NCI-H69 (cell line): ENCODE measurements at regions not wholly inside any gene's neighbourhood (a gene's known extent, or its start where the extent isn't known, plus 50 kb on each side); places are given as distances from the start of the nearest gene placed in this dataset.
"Not testable (repeated sequence)": the region's sequence is repeated elsewhere in the genome, so short reads cannot be mapped to it uniquely, and the experiment has no call there.

Experiments used
- DNase-seq: peaks from one replicate; lab custom pipeline; 2025; lab: John Stamatoyannopoulos, UW

DNA sequence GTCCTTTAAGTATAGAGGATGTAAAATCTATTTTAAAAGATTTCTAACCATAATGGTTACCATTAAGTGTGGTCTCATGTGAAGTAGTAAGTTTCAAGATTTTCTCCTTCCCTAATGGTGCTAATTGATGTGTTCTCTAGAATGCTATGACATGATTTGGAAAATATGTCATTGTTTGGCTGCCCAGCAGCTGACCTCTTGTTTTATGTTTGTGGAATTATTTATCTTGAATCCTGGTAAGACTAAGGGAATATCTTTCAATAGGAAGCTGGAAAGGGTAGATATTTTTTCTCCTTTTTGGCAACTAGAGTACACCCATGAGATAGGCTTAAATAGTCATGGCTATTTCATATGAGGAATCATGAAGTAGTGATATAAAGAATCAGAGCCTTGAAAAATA, 139.8 kb upstream of the CHODL start:
- no peak for DNase-seq

DNA sequence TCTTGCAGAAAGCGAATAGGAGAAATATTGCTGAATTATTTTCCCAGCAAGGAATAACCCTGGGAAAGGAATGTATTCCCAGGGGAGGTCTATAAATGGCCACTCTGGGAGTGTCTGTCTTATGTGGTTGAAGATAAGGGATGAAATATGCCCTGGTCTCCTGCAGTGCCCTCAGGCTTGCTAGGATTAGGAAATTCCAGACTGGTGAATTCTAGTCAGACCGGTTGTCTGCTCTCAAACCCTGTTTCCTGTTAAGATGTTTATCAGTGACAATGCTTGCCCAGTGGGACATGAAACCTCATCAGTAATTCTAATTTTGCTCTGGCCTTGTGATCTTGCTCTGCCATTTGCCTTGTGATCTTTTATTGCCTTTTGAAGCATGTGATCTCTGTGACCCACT, 148.2 kb upstream of the CHODL start:
- peak; percentile 22 for DNase-seq

DNA sequence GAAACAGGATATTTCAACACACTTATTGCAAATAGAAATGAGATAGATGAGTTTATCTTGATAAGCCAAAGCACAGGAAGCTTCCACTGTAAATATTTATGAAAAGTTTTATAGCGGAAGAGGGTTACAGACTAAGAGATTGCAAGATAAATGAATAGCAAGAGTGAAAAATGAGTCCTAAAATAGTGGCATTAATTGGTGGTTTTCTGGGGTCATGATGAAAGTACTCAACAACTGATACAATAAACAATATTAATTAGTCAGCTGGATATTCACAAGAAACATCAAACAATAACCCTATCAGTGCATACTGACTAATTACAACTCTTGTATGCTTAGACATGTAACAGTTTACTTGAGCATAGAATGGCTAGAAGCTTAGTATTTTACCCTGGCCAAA, 154.8 kb upstream of the CHODL start:
- no peak for DNase-seq

DNA sequence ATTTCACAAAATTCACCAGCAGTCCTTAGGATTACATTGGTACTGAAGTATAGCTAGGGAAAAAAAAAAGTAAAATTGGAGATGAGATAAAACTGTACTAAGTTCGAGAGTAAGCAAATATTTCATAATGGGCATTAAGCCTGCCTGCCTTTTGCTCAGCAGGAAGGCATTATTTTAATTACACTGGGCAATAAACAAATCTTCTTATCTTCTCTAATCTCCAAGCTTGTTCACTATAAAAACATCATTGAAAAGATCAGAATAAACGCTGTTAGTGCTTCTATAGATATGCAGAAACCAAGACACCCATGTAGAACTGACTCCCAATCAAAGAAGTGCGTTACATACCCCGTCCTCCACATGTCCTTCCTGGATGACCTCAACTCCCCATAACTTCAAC, 174.2 kb upstream of the CHODL start:
- DNase-seq: peak; percentile 13

DNA sequence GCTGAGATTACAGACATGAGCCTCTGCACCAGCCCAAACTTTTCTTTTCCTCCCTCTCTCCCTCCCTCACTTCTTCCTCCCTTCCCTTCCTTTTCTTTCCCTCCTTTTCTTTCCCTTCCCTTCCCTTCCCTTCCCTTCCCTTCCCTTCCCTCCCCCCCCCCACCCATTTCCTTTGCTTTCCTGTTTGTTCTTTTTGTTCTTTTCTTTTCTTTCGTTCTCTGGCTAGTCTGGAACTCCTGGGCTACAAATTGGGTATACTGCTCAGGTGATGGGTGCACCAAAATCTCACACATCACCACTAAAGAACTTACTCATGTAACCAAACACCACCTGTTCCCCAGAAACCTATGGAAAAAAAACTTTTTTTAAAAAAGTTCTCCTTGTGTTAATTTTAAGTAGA, 174.8 kb upstream of the CHODL start:
- DNase-seq: no peak

DNA sequence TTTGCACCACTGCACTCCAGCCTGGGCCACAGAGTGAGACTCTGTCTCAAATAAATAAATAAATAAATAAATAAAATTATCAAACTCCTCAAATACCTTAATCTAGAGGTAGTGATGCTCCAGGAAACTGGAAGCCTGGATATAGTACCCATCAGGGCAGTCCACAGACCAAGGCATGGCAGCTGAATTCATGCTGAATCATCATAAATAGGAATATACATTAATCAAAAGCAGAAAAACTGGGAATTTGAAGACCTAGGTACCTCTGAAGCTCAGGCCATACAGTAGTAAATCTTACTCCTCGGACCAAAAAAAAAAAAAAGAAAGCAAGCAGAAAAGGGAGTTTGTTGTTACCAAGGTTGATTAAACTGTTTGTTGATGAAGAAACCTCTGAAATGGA, 184.2 kb upstream of the CHODL start:
- no peak for DNase-seq

DNA sequence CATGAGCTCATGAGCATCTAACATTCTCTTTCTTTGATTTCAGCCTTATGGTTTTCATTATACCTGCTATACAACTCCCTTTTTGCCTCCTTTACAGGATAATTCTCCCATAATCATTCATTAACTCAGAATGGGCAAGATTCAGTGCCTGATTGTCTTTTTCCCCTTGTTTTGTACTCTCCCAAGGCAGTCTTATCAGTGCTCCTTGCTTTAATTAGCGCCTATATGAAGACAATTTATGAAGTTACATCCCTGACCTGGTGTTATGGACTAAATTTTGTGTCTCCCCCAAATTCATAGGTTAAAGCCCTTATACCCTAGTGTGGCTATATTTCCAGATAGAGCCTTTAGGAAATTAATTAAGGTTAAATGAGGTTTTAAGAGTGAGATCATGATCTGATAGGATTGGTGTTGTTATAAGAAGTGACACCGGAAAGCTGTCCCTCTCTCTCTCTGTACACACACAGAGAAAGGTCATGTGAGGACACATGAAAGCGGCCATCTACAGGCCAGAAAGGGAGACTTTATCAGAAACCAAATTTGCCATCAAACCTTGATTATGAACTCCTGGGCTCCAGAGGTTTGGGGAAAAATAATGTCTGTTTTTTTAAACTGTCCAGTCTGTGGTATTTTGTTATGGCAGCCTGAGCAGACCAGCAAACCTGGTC, 185.8 kb upstream of the CHODL start:
- no peak for DNase-seq

DNA sequence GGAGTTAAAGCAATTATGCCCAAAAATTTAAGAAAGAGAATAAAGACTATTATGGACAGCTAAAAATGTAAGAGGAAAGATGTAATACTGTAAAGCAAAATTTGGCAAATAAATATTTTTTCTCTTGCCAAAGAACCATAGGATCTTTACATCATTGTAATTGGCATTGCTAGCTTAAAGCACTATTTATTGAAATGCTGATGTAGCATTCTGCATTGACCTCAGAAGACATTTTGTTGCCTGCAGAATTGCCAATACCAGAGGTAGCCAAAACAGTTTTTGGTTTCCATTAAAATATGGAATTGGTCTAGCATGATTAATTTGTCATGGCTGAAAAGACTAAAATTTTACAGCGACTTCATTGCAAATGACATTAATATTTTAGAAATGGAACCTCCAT, 191.5 kb upstream of the CHODL start:
- no peak for DNase-seq

DNA sequence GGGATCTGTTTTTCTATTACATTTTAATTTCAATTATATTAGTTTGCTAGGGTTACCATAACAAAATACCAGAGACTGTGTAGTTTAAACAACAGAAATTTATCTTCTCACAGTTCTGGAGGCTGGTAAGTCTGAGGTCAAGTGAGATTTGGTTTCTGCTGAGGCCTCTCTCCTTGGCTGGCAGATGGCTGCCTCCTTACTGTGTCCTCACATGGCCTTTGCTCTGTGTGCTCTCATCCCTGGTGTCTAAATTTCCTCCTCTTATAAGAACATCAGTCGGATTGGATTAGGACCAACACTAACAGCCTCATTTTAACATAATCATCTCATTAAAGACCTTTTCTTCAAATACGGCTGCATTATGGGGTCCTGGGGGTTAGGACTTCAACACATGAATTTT, 195.2 kb upstream of the CHODL start:
- no peak for DNase-seq

DNA sequence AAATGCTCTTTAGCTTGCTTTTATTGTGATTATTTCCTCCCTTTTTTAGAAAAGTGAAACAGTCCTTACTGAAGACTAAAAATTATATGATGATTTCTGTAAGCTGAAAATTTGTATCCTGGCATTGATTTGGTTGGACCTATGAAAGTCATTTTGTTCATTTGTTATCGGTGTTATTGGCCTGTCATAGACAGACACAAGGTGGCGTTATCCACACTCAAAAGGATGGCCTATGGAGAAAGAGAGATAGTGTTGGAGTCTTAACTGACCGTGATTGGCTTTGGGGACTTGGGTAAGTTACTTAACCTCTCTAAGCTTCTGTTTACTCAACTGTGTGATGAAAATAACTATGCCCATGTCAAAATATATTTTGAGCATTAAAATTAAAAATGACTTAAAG, 203.6 kb upstream of the CHODL start:
- DNase-seq: peak; percentile 92

DNA sequence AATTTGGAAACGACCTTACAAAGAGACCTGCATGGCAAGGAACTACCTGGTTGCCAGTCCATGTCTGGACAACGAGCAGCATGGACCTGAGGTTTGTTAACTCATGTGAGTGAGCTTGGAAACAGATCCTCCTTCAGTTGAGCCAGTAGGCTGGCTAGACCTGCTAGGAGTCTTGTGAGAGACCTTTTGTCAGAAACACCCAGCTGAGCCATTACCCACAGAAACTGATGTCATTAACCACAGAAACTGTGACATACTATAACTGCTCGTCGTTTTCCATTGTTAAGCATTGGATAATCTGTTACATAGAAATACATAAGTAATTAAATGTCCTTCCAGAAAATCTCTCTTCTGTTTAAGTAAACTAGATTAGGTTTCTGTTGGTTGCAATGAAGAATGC, 211.1 kb upstream of the C21orf91 start:
- DNase-seq: no peak

DNA sequence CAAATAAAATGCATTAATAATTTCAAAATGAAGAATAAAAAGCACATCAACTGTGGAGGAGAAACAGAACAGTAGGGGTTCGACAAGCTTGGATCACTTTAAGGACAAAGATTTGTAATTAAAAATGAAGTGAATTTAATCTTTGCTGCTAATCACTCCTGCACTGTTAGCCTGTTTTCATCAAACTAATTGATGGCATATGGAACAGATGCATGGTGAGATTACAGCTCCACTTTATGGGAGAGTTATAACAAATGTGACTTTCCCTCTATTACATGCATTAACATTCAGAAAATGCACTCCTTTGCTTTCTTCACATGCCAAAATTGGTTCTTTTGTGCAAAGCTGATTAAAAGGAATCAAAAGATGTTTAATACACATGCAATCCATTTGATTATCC, 207.2 kb upstream of the C21orf91 start:
- DNase-seq: peak; percentile 17

DNA sequence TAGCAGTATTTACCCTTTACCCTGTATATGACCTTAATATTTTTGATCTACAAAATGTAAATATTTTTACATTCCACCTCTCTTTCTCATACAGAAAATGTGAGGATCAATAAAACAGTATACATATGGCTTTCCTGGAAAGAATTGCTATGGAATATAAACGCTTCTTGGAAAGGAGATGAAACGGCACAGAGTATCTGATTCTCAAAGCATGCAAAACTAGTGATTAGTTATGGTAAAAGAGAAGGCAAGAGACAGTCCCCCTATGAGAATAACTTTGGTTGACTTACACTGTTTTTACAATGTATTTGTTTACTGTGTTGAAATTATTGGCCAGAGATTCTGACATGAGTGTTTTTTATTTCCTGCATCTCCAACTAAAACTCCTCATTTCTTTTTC, 204.6 kb upstream of the C21orf91 start:
- no peak for DNase-seq

DNA sequence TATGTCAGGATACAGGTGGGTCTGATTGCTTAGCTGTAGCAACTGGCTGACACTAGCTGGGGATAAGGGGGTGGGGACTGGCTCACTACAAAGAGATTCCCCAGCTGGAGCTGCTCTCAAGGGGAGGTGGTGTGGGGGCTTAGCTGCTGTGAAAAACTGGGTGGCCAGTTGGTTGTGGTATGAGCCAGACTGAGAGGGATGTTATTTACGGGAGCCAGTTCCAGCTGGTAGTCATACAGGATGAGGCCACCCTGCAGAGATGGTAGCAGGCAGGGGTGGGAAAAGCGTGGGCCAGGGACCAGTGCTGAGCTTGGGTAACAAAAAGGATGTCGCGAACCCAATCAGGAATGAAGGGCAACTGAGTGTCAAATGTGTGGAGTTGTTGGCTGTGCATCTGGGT, 204.0 kb upstream of the C21orf91 start:
- peak; percentile 37 for DNase-seq

DNA sequence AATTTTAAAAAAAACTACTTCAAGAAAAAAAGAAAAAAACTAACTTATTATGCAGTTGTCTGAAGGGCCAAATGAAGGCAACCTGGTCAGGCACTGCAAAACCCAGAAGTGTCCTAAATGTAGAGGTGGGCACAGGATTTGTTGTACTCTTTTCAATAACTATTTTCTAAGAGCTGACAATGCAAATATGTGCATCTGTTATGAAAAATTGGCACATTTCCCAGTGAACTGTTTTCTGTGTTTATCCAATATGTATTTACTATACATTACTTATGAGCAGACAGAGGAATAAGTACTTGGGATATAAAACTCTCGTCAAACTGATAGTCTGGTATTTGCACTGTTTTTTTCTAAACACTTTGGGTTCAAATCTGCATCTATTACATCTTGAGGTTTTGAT, 188.0 kb upstream of the C21orf91 start:
- DNase-seq: peak; percentile 93

DNA sequence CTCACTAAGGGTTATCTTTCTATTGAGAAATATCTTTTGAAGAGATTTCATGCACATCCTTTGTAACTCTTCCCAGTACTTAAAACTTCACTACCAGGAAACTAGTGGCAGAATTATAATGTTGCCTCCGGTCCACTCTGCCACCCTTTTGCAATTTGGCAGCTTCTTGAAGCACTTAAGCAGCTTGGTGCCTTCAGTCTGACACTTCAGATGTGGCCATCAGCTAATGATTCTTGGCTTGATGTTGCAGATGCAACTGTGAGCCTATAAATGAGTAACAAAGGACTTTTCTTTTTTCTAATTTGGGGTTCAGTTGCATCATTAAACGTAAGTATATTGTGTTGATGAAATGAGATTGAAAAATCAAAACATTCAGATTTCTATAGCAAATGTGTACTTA, 187.5 kb upstream of the C21orf91 start:
- peak; percentile 97 for DNase-seq

DNA sequence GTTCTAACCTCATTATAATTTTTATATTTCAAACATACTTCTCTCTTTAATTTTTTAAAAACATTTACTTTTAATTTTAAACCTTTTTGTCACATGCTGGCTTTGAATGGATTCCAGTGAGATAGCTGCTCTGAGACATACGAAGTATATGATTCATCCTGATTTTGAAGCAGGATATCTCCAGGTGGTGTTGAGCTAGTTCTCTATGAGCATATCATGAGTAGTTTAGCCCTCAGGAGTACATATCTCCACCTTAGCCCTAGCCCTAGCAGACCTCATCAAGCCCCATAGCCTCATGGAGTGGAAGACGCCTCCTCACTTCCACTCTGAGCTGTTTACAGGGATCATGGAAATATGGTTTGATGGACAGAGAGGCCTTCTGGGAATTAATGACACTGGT, 183.2 kb upstream of the C21orf91 start:
- DNase-seq: no peak

DNA sequence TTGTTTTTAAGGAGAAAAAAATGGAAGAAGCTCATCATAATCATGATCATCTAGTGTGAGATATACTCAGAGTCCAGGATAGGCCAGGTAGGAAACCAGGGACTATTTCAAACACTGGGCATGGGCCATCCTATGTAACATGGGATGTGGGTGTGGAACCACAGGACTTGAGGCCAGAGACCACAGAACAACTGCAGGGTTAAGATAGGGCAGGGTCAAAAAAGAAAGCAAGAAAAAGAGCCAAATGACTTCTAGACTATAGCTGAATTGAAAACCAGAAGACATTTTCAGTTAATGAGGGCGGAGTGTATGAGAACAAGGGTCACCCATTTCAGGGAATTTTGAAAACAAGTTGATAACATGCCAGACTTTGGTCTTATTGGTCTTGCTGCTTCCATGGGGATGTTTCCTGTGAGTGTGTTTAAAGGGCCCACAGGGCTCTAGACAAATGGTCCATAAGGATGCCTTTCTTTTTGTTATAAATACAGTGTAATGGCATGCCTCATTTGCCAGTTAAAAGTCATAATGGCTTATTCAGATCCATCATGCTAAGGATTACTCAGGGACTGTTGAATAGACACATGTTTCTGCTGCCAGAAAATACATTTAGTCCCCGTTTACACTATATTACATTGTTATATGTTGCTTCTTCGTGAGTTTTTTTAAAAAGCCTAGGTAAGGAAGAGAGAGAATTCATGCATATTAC, 182.0 kb upstream of the C21orf91 start:
- peak; percentile 35 for DNase-seq

DNA sequence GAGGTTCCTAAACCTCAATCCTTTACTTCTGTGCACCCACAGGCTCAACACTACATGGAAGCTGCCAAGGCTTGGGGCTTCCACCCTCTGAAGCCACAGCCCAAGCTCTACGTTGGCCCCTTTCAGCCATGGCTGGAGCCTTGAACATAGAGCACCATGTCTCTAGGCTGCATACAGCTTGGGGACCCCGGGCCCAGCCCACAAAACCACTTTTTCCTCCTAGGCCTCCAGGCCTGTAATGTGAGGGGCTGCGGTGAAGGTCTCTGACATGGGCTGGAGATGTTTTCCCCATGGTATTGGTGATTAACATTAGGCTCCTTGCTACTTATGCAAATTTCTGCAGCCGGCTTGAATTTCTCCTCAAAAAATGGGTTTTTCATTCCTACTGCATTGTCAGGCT, 179.4 kb upstream of the C21orf91 start:
- not testable (repeated sequence) for DNase-seq

DNA sequence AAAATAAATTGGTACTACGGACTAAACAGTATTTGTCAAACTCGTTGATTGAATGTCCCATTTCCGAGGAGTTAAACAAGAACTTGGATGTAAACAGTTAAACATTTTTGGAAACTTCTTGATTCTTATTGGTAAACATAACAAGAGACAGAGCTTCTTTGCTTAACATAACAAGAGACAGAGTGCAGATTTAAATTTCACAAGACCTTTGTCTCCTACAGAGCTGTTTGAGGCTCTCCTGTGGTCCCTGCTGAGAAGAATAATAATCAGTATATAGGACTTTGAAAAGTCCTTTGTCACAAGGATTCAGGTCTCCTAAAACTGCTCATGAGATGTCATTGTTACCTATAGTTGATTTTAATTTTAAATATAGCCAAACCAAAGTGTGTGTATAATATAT, 170.6 kb upstream of the C21orf91 start:
- peak; percentile 34 for DNase-seq

DNA sequence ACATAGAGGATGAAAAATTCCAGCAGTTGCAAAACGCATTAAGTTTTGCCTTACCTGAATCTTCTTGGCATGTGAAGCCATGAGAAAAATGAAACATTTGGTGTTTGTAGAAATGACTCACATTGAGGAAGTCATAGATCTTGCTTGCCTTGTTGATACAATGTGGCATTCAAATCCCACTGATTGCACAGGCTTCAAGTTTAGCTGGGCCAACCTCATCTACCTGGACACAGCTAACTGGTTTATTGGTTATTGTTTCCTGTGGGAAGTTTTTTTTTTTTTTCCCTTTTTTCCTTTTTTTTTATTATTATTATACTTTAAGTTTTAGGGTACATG, 168.9 kb upstream of the C21orf91 start:
- DNase-seq: peak; percentile 58

DNA sequence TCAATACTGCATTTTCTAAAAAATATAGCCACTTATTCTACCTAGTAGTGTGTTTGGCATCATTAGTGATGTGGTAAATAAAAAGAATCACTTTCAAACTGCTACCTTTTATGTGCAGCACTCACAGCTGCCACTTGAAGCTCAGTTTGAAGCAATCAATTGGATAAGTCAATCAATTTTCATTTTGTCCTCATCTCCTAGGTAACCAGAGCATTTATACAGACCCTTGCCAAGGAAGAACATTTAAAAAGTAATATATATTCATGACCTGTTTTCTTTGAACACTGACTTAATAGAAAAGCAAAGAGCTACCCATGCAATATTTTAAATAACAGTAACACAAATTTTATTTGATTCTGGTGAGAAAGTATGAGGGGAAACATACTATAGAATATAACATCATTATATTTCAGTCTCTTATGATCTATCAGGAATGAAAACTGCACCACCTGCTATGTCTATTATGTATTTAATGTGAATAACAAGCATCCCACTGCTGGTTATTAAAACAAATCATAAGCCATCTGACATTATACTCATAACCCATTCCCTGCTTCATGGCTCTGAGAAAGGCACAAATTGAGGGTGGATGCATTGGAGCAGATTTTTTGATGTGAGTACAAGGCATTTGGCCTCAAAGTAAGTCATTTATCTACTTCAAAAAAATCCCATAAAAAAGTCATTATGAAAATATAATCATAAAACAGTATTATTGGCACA, 168.4 kb upstream of the C21orf91 start:
- peak; percentile 58 for DNase-seq

DNA sequence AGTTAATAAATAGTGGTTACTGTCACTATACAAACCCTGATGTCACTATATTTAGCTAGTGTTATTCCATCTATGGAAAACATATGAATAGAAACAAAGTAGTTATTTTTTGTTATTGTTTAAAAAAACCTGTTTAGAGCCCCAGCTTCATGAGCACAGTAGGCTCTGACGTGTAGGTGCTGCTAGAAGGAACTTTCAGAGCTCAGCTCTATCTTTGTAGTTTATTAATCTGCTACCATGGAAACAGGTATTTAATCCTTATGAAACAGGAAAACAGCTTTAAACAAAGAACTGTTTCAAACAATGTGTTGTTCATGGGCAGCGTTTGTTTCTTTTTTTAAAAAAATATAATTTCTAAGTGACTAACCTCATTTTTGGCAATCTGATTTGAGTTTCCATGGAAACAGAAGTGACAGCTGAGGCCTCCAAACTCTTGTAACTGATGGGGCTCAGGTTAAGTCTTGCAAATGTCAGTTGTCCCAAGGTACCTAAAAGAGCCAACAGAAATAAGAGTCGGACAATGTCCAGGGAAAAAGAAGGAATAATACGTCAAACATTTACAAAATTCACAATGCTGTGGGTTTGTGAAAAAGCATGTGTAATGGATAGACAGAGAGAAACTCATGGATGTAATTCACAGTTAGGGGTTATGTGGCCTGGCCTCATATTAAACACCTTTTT, 162.0 kb upstream of the C21orf91 start:
- DNase-seq: no peak
